ENCODE measurements at regions not wholly inside any gene's neighbourhood (a gene's known extent, or its start where the extent isn't known, plus 50 kb on each side); places are given as distances from the start of the nearest gene placed in this dataset.

DNA sequence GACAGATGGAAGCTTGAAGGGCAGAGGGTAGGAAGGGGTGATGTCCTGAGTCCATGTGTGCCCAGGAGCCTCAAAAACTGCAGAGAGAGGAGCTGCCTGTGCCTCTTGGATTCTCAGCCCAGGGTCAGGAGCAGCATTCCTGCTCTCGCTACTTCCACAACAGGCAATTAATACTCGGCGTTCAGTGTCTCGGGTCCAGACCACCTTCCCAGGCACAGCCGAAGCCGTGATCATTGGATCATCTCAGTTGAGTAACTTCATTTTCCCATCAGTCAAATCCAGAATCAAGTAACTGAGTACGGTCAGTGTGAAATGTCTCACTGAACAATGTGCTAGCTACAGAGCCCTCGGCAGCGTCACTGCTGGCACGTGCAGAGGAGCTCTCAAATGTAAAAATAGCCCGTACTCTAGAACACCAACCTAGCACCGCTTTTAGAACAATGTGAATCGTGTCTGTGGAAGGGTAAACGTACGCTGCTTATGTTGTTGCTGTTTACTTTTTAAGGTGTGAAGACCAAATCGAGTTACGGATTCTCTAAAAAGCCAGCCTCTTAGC lies 63.5 kb upstream of the IRX4 start:
- DNase-seq = no peak

GRCh38 chr5:1945606-1946005 lies 62.9 kb upstream of the IRX4 start:
- DNase-seq = no peak

DNA sequence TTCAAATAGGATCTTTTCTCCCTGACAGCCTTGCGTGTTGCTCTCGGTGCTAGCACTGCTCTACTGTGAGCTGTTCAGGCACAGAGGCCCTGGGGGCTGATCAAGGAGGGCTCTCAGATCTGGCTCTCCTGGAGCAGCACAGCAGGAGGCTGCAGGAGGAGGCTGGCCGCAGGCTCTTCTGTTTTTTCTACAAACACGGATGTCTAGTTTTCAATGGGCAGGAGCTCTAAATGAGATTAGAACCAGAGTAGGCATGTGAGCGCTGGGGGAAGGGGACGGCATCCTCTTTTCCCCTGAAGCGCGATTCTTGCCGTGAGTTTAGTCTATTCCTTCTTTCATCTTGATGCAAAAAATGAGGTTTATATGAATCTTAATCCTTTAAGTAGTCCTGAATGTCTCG lies 61.7 kb upstream of the IRX4 start:
- no peak for DNase-seq

- no peak for DNase-seq
Measured at GRCh38 chr5:1943481-1943880, 60.8 kb upstream of the IRX4 start.

DNA sequence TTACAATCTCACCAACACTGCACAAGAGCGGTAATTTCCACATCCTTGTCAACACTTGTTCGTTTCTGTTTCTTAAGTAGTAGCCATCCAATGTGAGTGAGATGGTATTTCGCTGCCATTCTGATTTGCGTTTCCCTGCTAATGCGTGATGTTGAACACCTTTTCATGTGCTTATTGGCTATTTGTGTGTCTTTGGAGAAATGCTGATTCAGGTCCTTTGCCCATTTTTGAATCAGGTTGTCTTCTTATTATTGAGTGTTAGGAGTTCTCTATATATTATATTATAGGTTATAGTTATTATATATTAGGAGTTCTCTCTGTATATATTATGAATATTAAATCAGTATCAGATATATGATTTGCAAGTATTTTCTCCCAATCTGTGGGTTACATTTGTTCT lies 59.9 kb upstream of the IRX4 start:
- no peak for DNase-seq

DNA sequence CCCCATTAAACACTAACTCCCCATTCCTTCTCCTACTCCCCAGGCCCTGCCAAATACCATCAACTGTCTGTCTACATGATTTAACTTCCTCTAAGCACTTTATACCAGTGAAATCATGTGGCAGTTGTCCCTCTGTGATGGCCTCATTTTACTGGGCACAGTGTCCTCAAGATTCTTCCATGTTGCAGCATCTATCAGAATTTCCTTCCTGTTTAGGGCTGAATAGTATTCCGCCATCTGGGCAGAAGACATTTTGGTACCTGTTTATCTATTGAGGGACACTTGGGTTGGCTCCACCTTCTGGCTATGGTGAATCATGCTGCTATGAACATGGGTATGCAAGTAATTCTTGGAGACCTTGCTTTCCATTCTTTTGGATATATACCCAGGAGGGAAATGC lies 59.4 kb upstream of the IRX4 start:
- DNase-seq = no peak

GRCh38 chr5:1939256-1939655 lies 56.5 kb upstream of the IRX4 start:
- DNase-seq = no peak

DNA sequence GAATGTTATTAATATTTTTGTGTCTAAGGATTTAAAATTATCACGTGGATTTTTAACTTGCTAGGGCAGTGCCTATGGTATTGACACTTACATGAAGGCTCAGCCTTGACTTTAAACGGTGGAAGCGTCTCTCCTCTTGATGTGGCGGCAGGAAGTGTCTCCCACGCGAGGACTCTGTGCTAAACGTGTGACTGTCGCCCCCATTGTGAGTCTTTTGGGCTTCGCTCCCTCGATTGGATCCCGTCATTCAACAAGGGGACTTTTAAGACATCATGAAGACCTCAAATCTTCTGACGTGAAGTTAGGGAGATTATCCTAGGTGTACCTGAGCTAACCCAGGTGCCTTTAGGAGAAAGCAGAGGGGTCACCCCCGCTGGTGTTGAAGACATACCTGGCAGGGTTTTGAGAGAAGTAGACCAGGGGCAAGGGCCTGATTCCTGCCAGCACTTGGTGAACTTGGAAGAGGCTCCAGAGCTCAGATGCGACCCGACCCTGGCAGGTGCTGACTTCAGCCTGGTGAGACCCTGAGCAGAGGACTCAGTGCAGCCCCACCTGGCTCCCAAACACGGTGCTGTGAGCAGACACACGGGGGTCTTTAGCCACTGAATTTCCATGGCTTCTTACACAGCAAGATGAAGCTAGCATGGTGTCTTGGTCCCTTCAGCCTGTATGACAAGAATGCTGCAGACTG lies 55.7 kb upstream of the IRX4 start:
- no peak for DNase-seq

GRCh38 chr5:1937590-1937989 lies 54.9 kb upstream of the IRX4 start:
- no peak for DNase-seq

GRCh38 chr5:1936901-1937300 lies 54.2 kb upstream of the IRX4 start:
- no peak for DNase-seq

GRCh38 chr5:1936413-1936812 lies 53.7 kb upstream of the IRX4 start:
- DNase-seq = no peak

DNA sequence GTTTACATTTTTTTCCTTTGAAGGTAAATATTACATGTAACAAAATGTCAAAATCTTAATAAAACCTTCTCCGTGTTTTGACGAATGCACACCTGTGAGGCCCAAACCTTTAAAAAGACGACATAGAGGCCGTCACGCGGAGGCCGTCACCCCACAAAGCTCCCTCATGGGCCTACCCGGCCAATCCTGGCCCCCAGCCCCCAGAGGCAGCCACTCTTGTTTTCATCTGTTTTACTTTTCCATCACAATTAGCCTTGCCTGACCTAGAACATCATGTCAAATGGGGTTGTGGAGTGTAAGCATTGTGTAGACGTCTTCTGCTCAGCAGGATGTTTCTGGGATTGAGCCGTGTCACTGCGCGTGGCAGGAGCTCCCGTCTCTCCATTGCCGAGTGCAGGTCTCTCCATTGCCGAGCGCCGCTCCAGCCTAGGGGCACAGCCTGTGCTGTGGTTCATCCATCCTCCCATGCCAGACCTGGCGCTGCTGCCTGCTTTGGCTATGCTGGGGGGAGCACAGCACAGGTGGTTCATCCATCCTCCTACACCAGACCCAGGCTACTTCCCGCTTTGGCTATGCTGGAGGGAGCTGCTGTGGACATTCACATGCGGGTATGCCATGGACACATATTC lies 52.2 kb upstream of the IRX4 start:
- DNase-seq = no peak

- DNase-seq = no peak
Measured at GRCh38 chr5:1934056-1934394, 51.3 kb upstream of the IRX4 start.

- no peak for DNase-seq
Measured at GRCh38 chr5:1933364-1934055, 50.8 kb upstream of the IRX4 start.

Measured in anterior cingulate cortex (tissue), 58 donors.